Posterior vena cava (tissue), 2 donors: ENCODE measurements at regions not wholly inside any gene's neighbourhood (a gene's known extent, or its start where the extent isn't known, plus 50 kb on each side); places are given as distances from the start of the nearest gene placed in this dataset.
"Not testable (repeated sequence)": the region's sequence is repeated elsewhere in the genome, so short reads cannot be mapped to it uniquely, and the experiment has no call there.

ENCODE experiments used
- DNase-seq: peaks from one replicate; pipeline ENCODE4 v3.0.0-alpha.2; 2020; ENCODE audit warnings: low spot score
- intact Hi-C, 2 donors: fragments of 100-400 bp; cut with DNase I; formaldehyde crosslinking; loops; one replicate each; pipeline versions ENCODE4 v1.14.1 to v1.14.2; 2022 to 2023
- donor health status: DM: yes; HTN: yes; CAD: no.
- donor health status: DM: yes; HTN: yes; CAD: no.

GRCh38 chr7:15068324-15068723 is 165.8 kb upstream of the DGKB start:
- intact Hi-C loops = no loop called here
- DNase-seq = no peak

- intact Hi-C loops = no loop called here
Measured at GRCh38 chr7:15057272-15057671, 154.7 kb upstream of the DGKB start.

GRCh38 chr7:15054304-15054703 is 151.8 kb upstream of the DGKB start:
- intact Hi-C loops, DNase-seq: not testable (repeated sequence)

More at GRCh38 chr7:15057272-15057671, 154.7 kb upstream of the DGKB start:
- DNase-seq = no peak

GRCh38 chr7:15049157-15049556 is 146.6 kb upstream of the DGKB start:
- DNase-seq = no peak
- intact Hi-C loops = no loop called here

GRCh38 chr7:15046861-15047260 is 144.3 kb upstream of the DGKB start:
- intact Hi-C loops = no loop called here
- no peak for DNase-seq

- intact Hi-C loops = no loop called here
- DNase-seq = no peak
Measured at GRCh38 chr7:15043931-15044330, 141.4 kb upstream of the DGKB start.

GRCh38 chr7:15042285-15043065 is 139.9 kb upstream of the DGKB start:
- no peak for DNase-seq

GRCh38 chr7:15041226-15041625 is 138.7 kb upstream of the DGKB start:
- DNase-seq = no peak
- intact Hi-C loops = no loop called here

More at GRCh38 chr7:15042285-15043065, 139.9 kb upstream of the DGKB start:
- intact Hi-C loops = no loop called here

- no peak for DNase-seq
- intact Hi-C loops = no loop called here
Measured at GRCh38 chr7:15035814-15036213, 133.3 kb upstream of the DGKB start.

- intact Hi-C loops = no loop called here
- DNase-seq = no peak
Measured at GRCh38 chr7:15033039-15033438, 130.5 kb upstream of the DGKB start.

GRCh38 chr7:15018981-15019380 is 116.4 kb upstream of the DGKB start:
- intact Hi-C loops = loop anchor here in 1 of 2 donors (10.0 kb wide), 1 partner anchor 294 kb away; no protein-coding TSS in a partner anchor
- no peak for DNase-seq

- no peak for DNase-seq
- intact Hi-C loops = loop anchor here in 1 of 2 donors (10.0 kb wide), 1 partner anchor 292 kb away; no protein-coding TSS in a partner anchor
Measured at GRCh38 chr7:15016766-15017165, 114.2 kb upstream of the DGKB start.

- intact Hi-C loops = loop anchor here in 1 of 2 donors (10.0 kb wide), 1 partner anchor 291 kb away; no protein-coding TSS in a partner anchor
- no peak for DNase-seq
Measured at GRCh38 chr7:15016315-15016667, 113.7 kb upstream of the DGKB start.

- no peak for DNase-seq
- intact Hi-C loops = loop anchor here in 1 of 2 donors (10.0 kb wide), 1 partner anchor 291 kb away; no protein-coding TSS in a partner anchor
Measured at GRCh38 chr7:15015545-15016314, 113.2 kb upstream of the DGKB start.

GRCh38 chr7:15012135-15012534 is 109.6 kb upstream of the DGKB start:
- DNase-seq = no peak
- intact Hi-C loops = loop anchor here in 1 of 2 donors (10.0 kb wide), 1 partner anchor 287 kb away; no protein-coding TSS in a partner anchor

- DNase-seq = no peak
Measured at GRCh38 chr7:15011289-15011688, 108.7 kb upstream of the DGKB start.

GRCh38 chr7:15007507-15007906 is 105.0 kb upstream of the DGKB start:
- no peak for DNase-seq
- intact Hi-C loops = no loop called here

More at GRCh38 chr7:15011289-15011688, 108.7 kb upstream of the DGKB start:
- intact Hi-C loops = loop anchor here in 1 of 2 donors (10.0 kb wide), 1 partner anchor 286 kb away; no protein-coding TSS in a partner anchor

- intact Hi-C loops = no loop called here
- no peak for DNase-seq
Measured at GRCh38 chr7:15005672-15006071, 103.1 kb upstream of the DGKB start.

- DNase-seq = no peak
- intact Hi-C loops = no loop called here
Measured at GRCh38 chr7:15000157-15000556, 97.6 kb upstream of the DGKB start.

- DNase-seq = no peak
- intact Hi-C loops = no loop called here
Measured at GRCh38 chr7:14999331-14999730, 96.8 kb upstream of the DGKB start.
